Esophagus muscularis mucosa (tissue), 4 donors: ENCODE measurements at regions not wholly inside any gene's neighbourhood (a gene's known extent, or its start where the extent isn't known, plus 50 kb on each side); places are given as distances from the start of the nearest gene placed in this dataset.

Source experiments
- EP300 ChIP-seq: sonication (generic); formaldehyde crosslinking; IDR thresholded peaks from one replicate; pipeline ENCODE4 v1.6.1; 2017; ENCODE audit warnings: antibody characterized with exemption
- POLR2A ChIP-seq: fragments of 450-650 bp; IDR thresholded peaks from one replicate; pipeline ENCODE4 v1.6.1; 2017; ENCODE audit warnings: antibody characterized with exemption, moderate library complexity, mild to moderate bottlenecking, low read depth
- POLR2AphosphoS5 ChIP-seq, 2 donors: sonication (generic); formaldehyde crosslinking; IDR thresholded peaks; one replicate each; pipeline ENCODE4 v1.6.1; 2017; ENCODE audit warnings: antibody characterized with exemption in 2 of 2
- TF ChIP-seq, protein P1 (sequence below), 3 experiments: fragments of 200-600 bp in 2 of 3; fragments of 450-650 bp in 1 of 3; sonication (generic) in 2 of 3; IDR thresholded peaks; one replicate each; pipeline ENCODE4 v1.5.1; 2017 to 2019; ENCODE audit warnings: antibody characterized with exemption in 3 of 3, mild to moderate bottlenecking in 2 of 3, moderate library complexity in 1 of 3

DNA sequence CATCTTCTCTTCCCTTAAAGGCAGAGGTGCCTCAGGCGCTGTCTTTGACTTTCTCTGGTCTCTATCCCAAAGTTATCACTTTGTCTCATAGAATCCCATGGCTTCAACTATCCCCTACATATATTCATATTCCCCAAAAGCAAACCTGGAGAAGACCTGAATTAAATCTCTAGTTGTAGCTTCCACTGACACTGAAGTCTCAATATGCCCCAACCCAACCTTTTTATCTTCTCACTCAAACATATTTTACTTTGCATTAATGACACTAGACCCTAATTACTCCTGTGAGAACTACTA, 354.5 kb upstream of the DUSP10 start:
- TF ChIP-seq POLR2A (no peak), POLR2AphosphoS5 (IDR thresholded peaks at IDR 0.05) (no peak), EP300 (no peak)
- TF ChIP-seq, protein P1, sequence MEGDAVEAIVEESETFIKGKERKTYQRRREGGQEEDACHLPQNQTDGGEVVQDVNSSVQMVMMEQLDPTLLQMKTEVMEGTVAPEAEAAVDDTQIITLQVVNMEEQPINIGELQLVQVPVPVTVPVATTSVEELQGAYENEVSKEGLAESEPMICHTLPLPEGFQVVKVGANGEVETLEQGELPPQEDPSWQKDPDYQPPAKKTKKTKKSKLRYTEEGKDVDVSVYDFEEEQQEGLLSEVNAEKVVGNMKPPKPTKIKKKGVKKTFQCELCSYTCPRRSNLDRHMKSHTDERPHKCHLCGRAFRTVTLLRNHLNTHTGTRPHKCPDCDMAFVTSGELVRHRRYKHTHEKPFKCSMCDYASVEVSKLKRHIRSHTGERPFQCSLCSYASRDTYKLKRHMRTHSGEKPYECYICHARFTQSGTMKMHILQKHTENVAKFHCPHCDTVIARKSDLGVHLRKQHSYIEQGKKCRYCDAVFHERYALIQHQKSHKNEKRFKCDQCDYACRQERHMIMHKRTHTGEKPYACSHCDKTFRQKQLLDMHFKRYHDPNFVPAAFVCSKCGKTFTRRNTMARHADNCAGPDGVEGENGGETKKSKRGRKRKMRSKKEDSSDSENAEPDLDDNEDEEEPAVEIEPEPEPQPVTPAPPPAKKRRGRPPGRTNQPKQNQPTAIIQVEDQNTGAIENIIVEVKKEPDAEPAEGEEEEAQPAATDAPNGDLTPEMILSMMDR (IDR thresholded peaks at IDR 0.05) = no peak
